Activated naive CD4-positive, alpha-beta T cell treated with anti-CD3 and anti-CD28 coated beads, Interleukin-2, amount 50 U/mL, for 72 hours (primary cell): ENCODE measurements at regions not wholly inside any gene's neighbourhood (a gene's known extent, or its start where the extent isn't known, plus 50 kb on each side); places are given as distances from the start of the nearest gene placed in this dataset.

ENCODE experiments used
- ATAC-seq, 2 donors: fragments of 150-1000 bp; cut with Tn5 transposase; 2 replicates each; pipeline ENCODE4 v1.10.0; 2021; ENCODE audit warnings: mild to moderate bottlenecking in 2 of 2, moderate library complexity in 2 of 2
- DNase-seq, 2 donors: peaks; one replicate each; pipeline ENCODE4 v3.0.0; 2021 to 2022; ENCODE audit warnings: low spot score in 2 of 2
- H3K27ac Mint-ChIP-seq, 2 donors: one replicate each; pipeline ENCODE4 v1.8.0; 2022; ENCODE audit warnings: mild to moderate bottlenecking in 2 of 2, mixed read lengths in 2 of 2
- H3K36me3 Mint-ChIP-seq, 2 donors: one replicate each; pipeline ENCODE4 v1.8.0; 2022; ENCODE audit warnings: mixed read lengths in 2 of 2
- H3K9me3 Mint-ChIP-seq, 2 donors: one replicate each; pipeline ENCODE4 v1.8.0; 2022; ENCODE audit warnings: mixed read lengths in 2 of 2

DNA sequence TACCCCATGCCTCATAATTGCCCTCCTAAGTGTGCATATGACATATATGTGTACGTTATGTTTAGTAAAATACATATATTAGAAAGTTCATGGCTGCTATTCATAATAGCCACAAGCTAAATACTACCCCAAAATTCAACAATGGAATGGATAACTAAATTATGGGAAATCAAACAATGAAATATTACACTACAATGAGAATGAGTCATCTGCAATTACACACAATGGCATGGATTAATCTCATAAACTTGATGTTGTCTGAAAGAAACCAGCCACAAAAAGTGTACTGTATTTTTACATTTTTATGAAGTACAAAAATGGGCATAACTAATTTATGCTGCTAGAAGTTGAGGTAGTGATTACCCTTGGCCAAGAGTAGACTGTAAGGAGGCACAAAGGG, 477.0 kb downstream of the HAO1 start:
- Mint-ChIP-seq H3K36me3 (no peaks in the 10 kb centered on the region), H3K27ac (no peak overlapping the region), H3K9me3 (peaks cover 5 to 11% of the 10 kb centered on the region in 2 donors)
- ATAC-seq (no peak), DNase-seq (no peak)

DNA sequence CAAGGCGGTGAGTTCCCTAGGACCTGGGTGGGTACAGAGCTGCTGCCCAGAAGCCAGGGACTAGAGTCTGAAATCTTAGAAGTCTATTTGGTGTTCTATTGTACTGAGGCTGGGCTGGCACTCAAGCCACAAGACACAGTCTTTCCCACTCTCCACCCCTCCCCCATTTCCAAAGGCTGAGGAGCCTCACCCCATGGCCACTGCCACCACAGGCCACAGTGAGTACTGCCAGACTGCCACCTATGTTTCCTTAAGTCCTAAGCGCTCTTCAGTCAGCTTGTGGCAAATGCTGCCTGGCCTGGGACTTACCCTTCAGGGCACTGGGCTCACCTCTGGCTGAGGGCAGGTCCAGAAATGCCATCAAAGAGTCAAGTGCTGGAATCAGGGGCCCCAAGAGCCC, 469.3 kb downstream of the HAO1 start:
- Mint-ChIP-seq H3K9me3 (peaks cover 3 to 9% of the 10 kb centered on the region in 2 donors), H3K36me3 (no peaks in the 10 kb centered on the region), H3K27ac (no peak overlapping the region)
- no peak for DNase-seq
- no peak for ATAC-seq

DNA sequence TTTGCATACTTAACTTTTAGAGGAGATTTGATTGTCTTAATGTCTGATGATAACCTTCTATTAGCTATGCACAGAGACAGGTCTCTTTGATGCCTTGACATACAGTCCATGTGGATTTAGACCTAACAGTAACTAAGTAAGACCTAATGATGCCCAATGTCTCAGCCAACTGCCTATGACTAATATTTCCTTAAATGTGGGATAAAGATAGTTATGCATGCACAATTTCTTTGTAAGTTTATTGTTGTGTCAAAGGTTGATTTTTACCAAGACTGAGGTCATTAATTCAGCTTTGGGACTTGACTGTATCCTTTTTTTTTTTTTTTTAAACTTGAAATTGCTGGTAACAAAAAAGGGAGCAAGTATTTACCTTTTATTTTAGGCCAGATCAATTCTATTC, 450.0 kb downstream of the HAO1 start:
- H3K36me3 Mint-ChIP-seq = no peaks in the 10 kb centered on the region
- H3K9me3 Mint-ChIP-seq = peaks cover 9 to 32% of the 10 kb centered on the region in 2 donors
- ATAC-seq (no peak), DNase-seq (no peak)
- H3K27ac Mint-ChIP-seq = no peak overlapping the region

DNA sequence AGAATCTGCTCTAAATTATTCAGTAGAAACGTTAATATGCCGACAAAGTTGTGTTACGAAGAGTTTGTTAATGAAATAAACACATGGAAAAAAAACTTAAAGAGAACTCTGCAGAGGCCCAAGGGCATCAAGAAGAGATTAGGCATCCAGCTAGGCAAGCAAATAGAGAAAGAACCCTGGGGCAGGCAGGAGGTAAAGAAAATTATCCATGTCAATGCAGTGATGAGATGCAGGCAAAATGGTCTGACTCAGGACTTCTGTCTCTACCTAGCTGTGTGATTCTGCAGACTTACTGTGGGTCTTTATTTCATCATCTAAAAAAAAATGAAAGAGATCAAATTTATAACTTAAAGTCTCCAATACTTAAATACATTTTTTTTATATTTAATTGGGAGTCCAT, 448.0 kb downstream of the HAO1 start:
- ATAC-seq = no peak
- no peak for DNase-seq
- Mint-ChIP-seq H3K27ac (no peak overlapping the region), H3K9me3 (peaks cover 9 to 41% of the 10 kb centered on the region in 2 donors), H3K36me3 (no peaks in the 10 kb centered on the region)

DNA sequence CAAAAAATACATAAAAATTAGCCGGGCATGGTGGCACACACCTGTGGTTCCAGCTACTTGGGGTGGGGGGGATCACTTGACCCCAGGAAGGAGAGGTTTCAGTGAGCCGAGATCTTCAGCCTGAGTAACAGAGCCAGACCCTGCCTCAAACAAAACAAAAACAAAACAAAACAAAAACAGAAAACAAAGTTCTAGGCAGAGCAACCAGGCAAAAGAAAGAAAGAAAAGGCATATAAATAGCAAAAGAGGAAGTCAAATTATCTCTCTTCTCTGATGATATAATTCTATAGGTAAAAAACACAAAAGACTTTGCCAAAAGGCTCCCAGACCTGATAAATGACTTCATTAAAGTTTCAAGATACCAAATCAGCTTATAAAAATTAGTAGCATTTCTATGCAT, 446.9 kb downstream of the HAO1 start:
- no peaks in the 10 kb centered on the region for H3K36me3 Mint-ChIP-seq
- DNase-seq (no peak), ATAC-seq (no peak)
- H3K27ac Mint-ChIP-seq = no peak overlapping the region
- peaks cover 9 to 34% of the 10 kb centered on the region in 2 donors for H3K9me3 Mint-ChIP-seq

DNA sequence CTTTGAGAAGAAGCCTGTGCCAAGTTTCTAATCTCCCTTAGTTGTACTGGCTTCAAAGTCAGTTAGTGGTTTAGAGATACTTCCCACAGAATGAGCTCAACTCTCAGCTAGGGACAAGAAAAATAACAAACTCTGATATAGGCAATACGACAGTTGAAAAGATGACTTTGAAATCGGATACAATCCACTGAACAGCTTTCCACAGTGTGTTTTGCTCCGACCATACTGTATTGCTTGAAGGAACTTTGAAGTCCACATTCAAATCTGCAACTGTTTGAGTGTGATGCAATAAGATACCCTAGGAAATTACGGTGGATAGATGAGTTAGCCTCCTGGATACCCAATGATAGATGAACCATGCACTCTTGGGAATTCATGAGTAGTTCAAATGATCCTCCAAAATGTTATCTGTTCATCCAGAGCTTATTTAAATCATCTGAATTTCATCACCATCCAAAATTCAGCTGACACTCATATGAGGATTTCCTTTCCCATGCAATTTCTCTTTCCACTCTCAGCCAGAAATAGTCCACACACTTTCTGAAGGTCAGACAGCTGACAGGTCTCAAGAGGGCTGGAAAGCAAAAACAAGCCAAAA, 443.8 kb downstream of the HAO1 start:
- ATAC-seq (no peak), DNase-seq (no peak)
- Mint-ChIP-seq H3K27ac (no peak overlapping the region), H3K36me3 (no peaks in the 10 kb centered on the region), H3K9me3 (peaks cover 5 to 27% of the 10 kb centered on the region in 2 donors)

DNA sequence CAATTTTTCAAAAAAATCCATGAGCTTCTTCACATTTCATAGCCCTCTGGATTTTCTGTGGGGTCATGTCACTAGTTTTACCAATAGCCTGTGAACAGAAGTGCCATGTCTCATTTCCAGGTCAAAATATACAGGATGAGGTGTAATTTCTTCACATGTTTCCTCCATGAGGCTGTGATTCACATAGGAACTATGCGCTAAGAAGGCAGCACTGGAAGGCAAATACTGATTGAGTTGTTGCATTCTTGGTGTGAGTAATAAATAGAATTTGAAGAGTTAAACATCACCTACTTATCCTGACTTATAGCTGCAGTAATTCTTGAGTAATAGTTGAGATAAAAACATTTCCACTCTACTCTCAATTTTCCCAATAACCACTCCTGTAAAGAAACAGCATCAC, 442.3 kb downstream of the HAO1 start:
- peaks cover 5 to 20% of the 10 kb centered on the region in 2 donors for H3K9me3 Mint-ChIP-seq
- ATAC-seq (no peak), DNase-seq (no peak)
- H3K27ac Mint-ChIP-seq = no peak overlapping the region
- H3K36me3 Mint-ChIP-seq = no peaks in the 10 kb centered on the region

DNA sequence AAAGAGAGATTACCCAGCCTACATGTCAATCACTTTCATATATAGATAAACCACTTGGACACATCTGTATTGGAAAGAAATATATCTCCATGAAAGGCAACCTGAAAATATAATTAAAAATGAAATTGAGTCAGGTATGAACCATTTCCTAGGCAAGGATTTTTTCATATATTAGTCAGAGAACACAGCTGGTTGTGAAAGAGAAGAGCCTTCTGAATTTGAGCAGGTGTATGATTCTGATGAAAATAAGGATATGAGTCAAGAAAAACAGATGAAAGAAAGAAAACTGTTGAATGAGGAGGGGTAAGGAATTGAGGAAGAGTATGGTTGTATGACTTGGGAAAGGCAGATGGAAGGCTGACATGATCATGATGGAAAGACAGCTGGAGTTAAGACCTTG, 441.1 kb downstream of the HAO1 start:
- ATAC-seq (no peak), DNase-seq (no peak)
- Mint-ChIP-seq H3K27ac (no peak overlapping the region), H3K36me3 (no peaks in the 10 kb centered on the region), H3K9me3 (peaks cover 4 to 19% of the 10 kb centered on the region in 2 donors)

DNA sequence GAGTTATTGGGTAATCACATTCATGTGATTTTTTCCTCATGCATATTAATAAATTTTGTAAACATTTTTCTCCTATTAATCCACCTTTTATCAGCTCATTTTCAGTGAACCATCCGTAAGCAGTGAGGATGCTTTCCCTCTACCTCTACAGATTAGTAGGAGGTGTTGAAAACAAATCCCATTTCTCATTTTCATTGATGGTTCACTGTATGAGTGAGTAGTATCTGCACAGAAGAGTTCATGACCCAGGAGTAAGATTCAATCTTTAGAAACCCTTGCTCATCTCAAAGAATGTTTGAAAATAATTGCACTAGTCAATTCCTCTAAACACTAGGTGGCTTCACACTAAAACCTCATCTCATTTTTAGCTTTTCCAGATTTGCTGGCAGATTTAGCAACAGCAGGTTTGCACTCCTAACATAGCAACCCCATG, 440.0 kb downstream of the HAO1 start:
- peaks cover 0 to 10% of the 10 kb centered on the region in 2 donors for H3K9me3 Mint-ChIP-seq
- ATAC-seq (no peak), DNase-seq (no peak)
- no peaks in the 10 kb centered on the region for H3K36me3 Mint-ChIP-seq
- no peak overlapping the region for H3K27ac Mint-ChIP-seq

DNA sequence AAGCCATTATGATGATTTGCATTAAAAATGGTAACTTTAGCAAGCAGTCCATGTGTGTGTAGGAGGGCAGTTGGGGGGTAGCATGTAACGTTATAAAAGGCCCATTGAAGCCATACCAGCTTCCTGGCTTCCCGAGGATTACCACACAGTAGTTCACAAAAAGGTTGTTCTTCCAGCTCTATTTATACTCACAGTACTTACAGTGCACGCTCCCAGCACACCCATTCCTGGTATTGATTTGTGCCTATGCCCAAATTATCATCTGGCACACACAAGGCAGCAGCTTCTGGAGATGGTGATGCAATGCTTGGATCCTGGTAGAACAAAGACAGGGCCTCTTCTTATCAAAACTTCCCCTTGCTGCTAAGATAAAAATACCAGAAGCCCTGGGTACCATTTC, 436.8 kb downstream of the HAO1 start:
- no peaks in the 10 kb centered on the region for H3K36me3 Mint-ChIP-seq
- no peak overlapping the region for H3K27ac Mint-ChIP-seq
- ATAC-seq (no peak), DNase-seq (no peak)
- no peaks in the 10 kb centered on the region for H3K9me3 Mint-ChIP-seq

DNA sequence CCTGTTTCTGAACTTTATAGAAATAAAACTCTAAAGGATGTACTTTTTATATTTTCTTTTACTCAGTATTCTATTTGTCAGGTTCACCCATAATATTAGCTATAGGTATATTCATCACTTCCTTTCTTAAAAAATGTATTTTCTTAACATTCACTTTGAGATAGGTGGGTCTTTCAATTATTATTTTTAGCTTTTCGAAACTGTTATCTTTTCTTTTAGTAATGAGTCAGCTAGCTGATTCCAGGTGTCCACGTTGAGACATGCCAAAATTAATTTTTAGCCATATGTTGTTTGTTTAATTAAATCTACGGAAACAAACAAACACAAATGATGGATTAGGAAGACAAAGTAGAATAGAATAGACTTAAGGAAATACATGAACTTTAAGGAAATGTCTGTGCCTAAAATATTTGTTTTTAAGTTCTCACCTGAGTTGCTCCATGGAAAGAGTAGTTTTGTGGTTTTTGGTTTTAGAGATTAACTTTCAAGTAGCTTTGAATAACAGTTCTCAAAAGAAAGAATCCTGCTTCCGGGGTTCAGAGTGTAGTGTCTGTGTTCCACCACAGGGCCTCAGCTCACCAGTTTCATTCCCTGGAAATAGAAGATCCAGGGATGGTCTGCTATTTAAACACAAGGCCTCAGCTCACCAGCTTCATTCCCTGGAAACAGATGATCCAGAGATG, 435.0 kb downstream of the HAO1 start:
- DNase-seq (no peak), ATAC-seq (no peak)
- Mint-ChIP-seq H3K36me3 (no peaks in the 10 kb centered on the region), H3K9me3 (no peaks in the 10 kb centered on the region), H3K27ac (no peak overlapping the region)

DNA sequence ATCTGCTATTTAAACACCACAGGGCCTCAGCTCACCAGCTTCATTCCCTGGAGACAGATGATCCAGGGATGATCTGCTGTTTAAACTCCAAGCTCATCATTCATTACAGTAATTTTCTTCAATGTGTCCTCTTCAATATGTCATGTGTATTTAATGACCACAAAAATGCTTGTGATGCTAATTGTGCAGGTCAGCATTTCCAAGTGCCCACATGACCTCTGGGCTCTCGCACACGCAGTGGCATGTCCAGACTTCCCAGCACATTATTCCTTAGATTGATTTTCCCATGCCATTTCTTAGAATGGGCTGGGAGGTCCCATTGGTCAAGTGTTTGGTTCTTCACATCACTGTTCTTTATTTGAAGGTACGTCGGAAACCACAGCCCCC, 434.4 kb downstream of the HAO1 start:
- no peaks in the 10 kb centered on the region for H3K9me3 Mint-ChIP-seq
- ATAC-seq = no peak
- no peaks in the 10 kb centered on the region for H3K36me3 Mint-ChIP-seq
- no peak for DNase-seq
- H3K27ac Mint-ChIP-seq = no peak overlapping the region

DNA sequence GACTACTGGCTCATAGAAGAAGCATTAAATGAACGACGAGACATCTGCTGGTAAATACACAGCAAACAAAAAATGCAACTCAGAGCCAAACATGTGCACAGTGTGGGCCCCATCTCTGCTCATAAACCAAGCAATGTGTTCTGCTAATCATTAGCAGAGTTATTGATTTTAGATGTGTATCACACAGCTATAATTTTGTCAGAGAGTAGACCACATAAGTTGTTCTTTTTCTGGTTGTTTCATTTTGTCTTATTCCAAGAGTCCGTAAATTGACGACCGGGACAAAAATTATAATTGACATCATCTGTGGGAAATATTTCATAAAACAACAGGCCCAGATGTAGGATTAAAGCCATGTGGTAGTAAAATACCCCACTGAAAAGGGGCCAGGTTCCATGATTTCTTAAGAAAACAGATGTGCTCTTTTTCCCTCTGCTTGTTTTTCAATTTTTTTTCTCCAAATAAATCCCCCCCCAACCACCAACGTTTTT, 423.6 kb downstream of the HAO1 start:
- Mint-ChIP-seq H3K27ac (no peak overlapping the region), H3K9me3 (peaks cover 13 to 26% of the 10 kb centered on the region in 2 donors), H3K36me3 (no peaks in the 10 kb centered on the region)
- DNase-seq (no peak), ATAC-seq (no peak)

DNA sequence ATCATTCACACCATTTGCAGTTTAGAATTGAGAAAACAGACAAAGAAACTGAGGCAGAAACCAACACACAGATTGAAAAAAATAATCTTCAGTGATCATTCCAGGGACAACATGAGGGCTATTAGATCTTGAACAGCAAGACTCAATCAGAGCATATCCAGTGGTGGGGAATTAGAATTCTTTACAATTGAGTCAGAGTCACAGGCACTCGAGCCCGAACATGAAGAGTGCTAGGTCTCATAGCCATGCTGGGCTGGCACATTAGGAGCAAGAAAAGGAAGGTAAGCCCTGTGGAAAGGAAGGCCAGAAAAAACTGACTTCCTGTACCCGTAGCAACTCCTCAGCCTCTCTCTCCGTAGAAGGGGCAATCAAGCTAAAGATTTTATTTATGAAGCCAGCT, 419.9 kb downstream of the HAO1 start:
- H3K9me3 Mint-ChIP-seq = peaks cover 8 to 17% of the 10 kb centered on the region in 2 donors
- H3K27ac Mint-ChIP-seq = no peak overlapping the region
- DNase-seq = no peak
- no peaks in the 10 kb centered on the region for H3K36me3 Mint-ChIP-seq
- no peak for ATAC-seq

DNA sequence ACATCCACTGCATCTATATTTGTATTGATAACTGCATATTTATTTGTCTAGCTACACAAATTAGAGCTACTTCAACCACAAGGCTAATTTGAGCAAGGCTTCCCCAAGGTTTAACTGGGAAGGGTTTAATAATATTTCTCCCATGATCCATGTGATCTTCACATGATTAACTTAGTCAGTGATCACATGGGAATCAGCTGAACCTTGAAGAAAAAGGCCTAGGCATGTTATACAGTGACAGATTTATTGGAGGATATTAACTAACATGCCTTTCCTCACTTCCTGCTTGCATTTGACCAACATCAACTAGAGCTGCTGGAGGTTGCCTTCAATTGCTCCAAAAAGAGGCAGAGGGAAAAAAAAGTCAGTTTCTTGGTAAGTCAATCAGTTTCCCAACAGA, 417.0 kb downstream of the HAO1 start:
- Mint-ChIP-seq H3K9me3 (peaks cover 17 to 21% of the 10 kb centered on the region in 2 donors), H3K27ac (no peak overlapping the region), H3K36me3 (peaks cover 0 to 7% of the 10 kb centered on the region in 2 donors)
- ATAC-seq = no peak
- DNase-seq = no peak

DNA sequence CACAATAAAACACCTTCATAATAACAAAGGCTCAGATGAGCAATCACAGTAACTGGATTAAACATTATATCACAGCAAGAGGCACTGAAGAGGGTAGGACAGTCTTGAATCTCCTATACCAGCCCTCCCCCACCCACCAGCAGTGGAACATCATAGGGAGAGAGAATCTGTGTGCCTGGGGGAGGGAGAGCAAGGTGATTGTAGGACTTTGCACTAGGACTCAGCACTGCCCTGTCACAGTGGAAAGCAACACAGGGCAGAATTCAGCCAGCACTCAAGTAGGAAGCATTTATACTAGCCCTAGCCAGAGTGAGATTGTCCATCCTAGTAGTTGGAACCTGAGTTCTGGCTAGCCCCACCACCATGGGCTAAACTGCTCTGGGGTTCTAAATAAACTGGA, 400.2 kb downstream of the HAO1 start:
- DNase-seq (no peak), ATAC-seq (no peak)
- H3K36me3 Mint-ChIP-seq = peaks cover 4 to 6% of the 10 kb centered on the region in 2 donors
- no peak overlapping the region for H3K27ac Mint-ChIP-seq
- H3K9me3 Mint-ChIP-seq = peaks cover 30 to 31% of the 10 kb centered on the region in 2 donors

DNA sequence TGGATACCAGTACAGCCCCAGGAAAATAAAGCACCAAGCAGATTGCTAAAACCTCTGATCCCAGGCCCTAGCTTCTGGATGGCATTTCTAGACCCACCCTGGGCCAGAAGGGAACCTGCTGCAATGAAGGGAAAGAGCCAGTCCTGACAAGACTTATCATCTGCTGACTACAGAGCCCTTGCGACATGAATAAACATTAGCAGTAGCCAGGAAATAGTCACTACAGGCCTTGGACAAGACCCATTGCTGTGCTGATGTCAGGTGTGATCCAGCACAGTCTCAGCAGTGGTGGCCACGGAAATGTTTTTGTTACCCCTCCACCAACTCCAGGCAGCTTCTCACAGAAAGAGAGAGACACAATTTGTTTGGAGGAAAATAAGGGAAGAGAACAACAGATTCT, 399.3 kb downstream of the HAO1 start:
- H3K36me3 Mint-ChIP-seq = peaks cover 4 to 6% of the 10 kb centered on the region in 2 donors
- peaks cover 30 to 31% of the 10 kb centered on the region in 2 donors for H3K9me3 Mint-ChIP-seq
- no peak overlapping the region for H3K27ac Mint-ChIP-seq
- no peak for ATAC-seq
- DNase-seq = no peak

DNA sequence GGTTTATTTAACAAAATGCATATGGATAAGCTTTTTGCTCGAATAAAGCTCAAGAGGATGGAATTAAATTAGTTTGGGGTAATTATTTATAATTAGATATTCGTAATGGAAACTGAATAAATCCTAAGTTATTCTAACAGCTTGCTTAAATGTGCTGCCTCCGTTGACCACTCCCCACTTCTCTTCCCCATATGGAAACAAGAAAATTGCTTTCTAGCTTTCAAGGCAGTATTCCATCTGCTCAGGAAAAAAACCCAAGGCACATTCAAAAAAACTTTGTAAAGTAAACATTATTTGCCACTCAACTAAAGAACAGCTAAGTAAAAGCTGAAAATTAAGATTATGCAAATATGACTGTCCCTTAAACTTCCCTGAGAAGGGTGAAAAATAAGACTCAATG, 369.2 kb downstream of the HAO1 start:
- DNase-seq (no peak), ATAC-seq (no peak)
- Mint-ChIP-seq H3K27ac (no peak overlapping the region), H3K9me3 (peaks cover 10 to 14% of the 10 kb centered on the region in 2 donors), H3K36me3 (no peaks in the 10 kb centered on the region)
